ENCODE measurements at regions not wholly inside any gene's neighbourhood (a gene's known extent, or its start where the extent isn't known, plus 50 kb on each side); places are given as distances from the start of the nearest gene placed in this dataset.
A peak's percentile ranks its signal among the peaks of the same experiment; 100 is the strongest.

GRCh38 chr20:10936786-10937185 lies 263.0 kb upstream of the JAG1 start:
- no peak for TF ChIP-seq PAX5 (IDR thresholded peaks at IDR 0.05; ENCODE audit: insufficient read depth, low read length, severe bottlenecking)
- no peak for TF ChIP-seq TAF1 (IDR thresholded peaks at IDR 0.05; ENCODE audit: low read depth, low read length)
- no peak for TF ChIP-seq SPI1 (IDR thresholded peaks at IDR 0.05; ENCODE audit: low read depth, low read length)
- no peak for TF ChIP-seq POU2F2 (IDR thresholded peaks at IDR 0.05; ENCODE audit: low read depth, low read length)
- TF ChIP-seq POLR2A (IDR thresholded peaks at IDR 0.05; ENCODE audit: low read depth, low read length), result no peak
- no peak for TF ChIP-seq POLR2AphosphoS5 (IDR thresholded peaks at IDR 0.05; ENCODE audit: low read depth, low read length)
- no peak for DNase-seq (ENCODE audit: insufficient read length, low spot score)
- FAIRE-seq, result no peak

DNA sequence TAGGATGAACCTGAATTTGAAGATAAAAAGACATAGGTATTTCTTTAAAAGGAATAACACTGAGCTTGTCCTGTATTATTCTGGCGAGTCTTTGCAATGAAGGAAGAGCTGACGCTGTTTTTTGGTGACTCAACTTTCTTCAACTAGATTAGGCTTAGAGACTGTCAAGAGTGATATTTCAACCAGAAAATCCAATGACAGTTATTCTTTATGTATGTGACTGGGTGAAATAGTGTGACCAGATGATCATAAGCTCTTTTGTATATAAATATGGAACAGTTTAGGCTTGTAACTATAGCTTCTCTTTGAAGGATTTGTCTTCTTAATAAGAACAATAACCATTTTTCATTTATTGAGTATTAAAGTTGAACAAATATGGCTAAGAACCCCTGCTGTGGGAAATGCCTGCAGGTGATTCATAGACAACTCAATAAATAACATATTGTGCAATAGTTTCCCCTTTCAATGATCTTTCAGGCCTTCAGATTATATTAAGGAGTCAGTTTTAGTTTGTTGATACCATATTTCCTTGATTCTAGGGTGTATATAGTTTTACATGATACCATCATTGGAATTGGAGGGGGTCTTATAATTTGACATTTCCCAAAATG lies 265.6 kb upstream of the JAG1 start:
- DNase-seq (ENCODE audit: insufficient read length, low spot score) (no peak), FAIRE-seq (no peak)
- TF ChIP-seq SPI1 (IDR thresholded peaks at IDR 0.05; ENCODE audit: low read depth, low read length) (no peak), PAX5 (IDR thresholded peaks at IDR 0.05; ENCODE audit: insufficient read depth, low read length, severe bottlenecking) (no peak), POLR2AphosphoS5 (IDR thresholded peaks at IDR 0.05; ENCODE audit: low read depth, low read length) (no peak), POU2F2 (IDR thresholded peaks at IDR 0.05; ENCODE audit: low read depth, low read length) (no peak), POLR2A (IDR thresholded peaks at IDR 0.05; ENCODE audit: low read depth, low read length) (no peak), TAF1 (IDR thresholded peaks at IDR 0.05; ENCODE audit: low read depth, low read length) (no peak)

GRCh38 chr20:10940941-10941340 lies 267.1 kb upstream of the JAG1 start:
- peak; percentile 20 for DNase-seq (ENCODE audit: insufficient read length, low spot score)
- TF ChIP-seq SPI1 (IDR thresholded peaks at IDR 0.05; ENCODE audit: low read depth, low read length) (peak; percentile 95), POLR2A (IDR thresholded peaks at IDR 0.05; ENCODE audit: low read depth, low read length) (no peak)
- peak; percentile 83 for FAIRE-seq

DNA sequence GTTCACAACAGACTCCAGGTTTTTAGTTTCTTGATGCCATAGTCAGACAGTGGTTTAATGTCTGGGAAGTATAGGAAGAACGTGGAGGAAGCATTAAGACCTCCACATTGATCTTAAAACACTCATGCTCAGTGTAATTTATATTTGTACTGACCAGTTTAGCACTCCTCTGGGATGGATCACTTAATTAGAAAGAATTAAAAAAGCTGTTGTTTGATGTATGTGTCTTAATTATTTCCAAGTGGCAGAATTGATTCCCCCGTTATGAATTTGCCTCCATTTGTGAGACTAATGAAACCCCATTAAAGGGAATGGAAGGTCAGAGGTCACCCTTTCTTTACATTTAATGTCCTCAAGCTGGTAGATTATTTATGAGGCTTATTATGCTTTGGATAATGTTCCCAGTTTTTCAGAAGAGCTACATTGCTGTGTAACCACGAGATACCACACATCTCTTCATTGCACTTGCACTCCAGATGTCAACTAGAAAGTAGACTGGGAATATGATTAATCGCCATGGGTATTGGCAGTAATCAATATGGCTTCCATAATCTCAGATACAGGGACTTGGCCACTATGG lies 270.0 kb upstream of the JAG1 start:
- no peak for FAIRE-seq
- TF ChIP-seq TAF1 (IDR thresholded peaks at IDR 0.05; ENCODE audit: low read depth, low read length) (no peak), POLR2AphosphoS5 (IDR thresholded peaks at IDR 0.05; ENCODE audit: low read depth, low read length) (no peak), POLR2A (IDR thresholded peaks at IDR 0.05; ENCODE audit: low read depth, low read length) (no peak), POU2F2 (IDR thresholded peaks at IDR 0.05; ENCODE audit: low read depth, low read length) (no peak), PAX5 (IDR thresholded peaks at IDR 0.05; ENCODE audit: insufficient read depth, low read length, severe bottlenecking) (no peak), SPI1 (IDR thresholded peaks at IDR 0.05; ENCODE audit: low read depth, low read length) (no peak)
- DNase-seq (ENCODE audit: insufficient read length, low spot score), result no peak

DNA sequence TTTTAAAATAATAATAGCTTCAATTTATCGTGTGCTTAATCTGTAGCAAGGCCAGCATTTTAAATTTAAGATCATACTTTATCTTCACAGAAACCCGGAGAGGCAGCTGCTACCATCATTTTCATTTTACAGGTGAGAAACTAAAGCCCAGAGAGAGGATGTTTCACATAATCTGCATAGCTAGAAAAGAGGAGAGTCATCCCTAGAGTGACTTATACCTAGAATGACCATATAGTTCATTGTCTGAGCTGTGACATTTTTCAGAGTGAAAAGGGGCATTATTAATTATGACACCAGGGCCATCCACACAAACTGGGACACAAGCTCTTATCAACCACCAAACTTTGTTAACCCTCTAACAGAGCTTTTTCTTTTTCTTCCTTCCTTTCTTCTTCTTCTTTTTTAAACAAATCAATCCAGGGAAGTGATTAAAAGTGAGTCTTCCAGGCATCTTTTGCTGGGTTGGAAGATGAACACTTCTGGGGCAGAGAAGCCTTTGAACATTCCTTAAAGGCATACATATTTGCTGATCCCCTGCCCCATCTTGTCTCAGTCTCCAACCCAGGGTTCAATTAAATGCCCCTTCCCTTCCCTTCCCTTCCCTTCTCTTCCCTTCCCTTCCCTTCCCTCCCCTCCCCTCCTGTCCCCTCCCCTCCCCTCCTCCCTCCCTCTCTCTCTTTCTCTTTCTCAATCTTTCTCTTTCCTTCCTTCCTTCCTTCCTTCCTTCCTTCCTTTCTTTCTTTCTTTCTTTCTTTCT lies 272.5 kb upstream of the JAG1 start:
- FAIRE-seq (no peak), DNase-seq (ENCODE audit: insufficient read length, low spot score) (no peak)

DNA sequence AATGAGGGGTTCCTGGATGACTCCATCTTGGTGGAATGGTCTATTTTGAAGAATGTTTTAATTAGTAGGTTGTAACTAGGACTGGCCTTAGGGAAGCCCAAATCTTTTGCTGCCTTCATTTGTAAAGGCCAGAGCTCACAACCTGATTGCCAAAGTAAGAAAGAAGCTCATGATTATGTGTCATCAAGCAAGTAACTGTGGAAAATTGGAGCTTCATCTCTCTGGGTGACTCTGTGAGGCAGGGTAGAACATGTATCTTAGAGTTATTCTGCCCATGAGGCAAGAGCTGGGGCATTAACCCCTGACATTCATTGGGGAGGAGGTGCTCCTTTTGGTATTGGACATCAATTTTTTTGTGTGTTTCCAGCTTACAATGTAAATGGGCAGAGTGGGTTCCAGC lies 273.9 kb upstream of the JAG1 start:
- DNase-seq (ENCODE audit: insufficient read length, low spot score) (no peak), FAIRE-seq (no peak)
- TF ChIP-seq POLR2A (IDR thresholded peaks at IDR 0.05; ENCODE audit: low read depth, low read length), result no peak
- TF ChIP-seq PAX5 (IDR thresholded peaks at IDR 0.05; ENCODE audit: insufficient read depth, low read length, severe bottlenecking), result no peak
- no peak for TF ChIP-seq POLR2AphosphoS5 (IDR thresholded peaks at IDR 0.05; ENCODE audit: low read depth, low read length)
- TF ChIP-seq SPI1 (IDR thresholded peaks at IDR 0.05; ENCODE audit: low read depth, low read length), result no peak
- TF ChIP-seq POU2F2 (IDR thresholded peaks at IDR 0.05; ENCODE audit: low read depth, low read length), result no peak
- TF ChIP-seq TAF1 (IDR thresholded peaks at IDR 0.05; ENCODE audit: low read depth, low read length), result no peak

More for the DNA sequence above, 272.5 kb upstream of the JAG1 start:
- TF ChIP-seq PAX5 (IDR thresholded peaks at IDR 0.05; ENCODE audit: insufficient read depth, low read length, severe bottlenecking) (no peak), SPI1 (IDR thresholded peaks at IDR 0.05; ENCODE audit: low read depth, low read length) (no peak), TAF1 (IDR thresholded peaks at IDR 0.05; ENCODE audit: low read depth, low read length) (no peak), POU2F2 (IDR thresholded peaks at IDR 0.05; ENCODE audit: low read depth, low read length) (no peak)

- DNase-seq (ENCODE audit: insufficient read length, low spot score) (no peak), FAIRE-seq (no peak)
- TF ChIP-seq PAX5 (IDR thresholded peaks at IDR 0.05; ENCODE audit: insufficient read depth, low read length, severe bottlenecking) (no peak), TAF1 (IDR thresholded peaks at IDR 0.05; ENCODE audit: low read depth, low read length) (no peak), SPI1 (IDR thresholded peaks at IDR 0.05; ENCODE audit: low read depth, low read length) (no peak), POU2F2 (IDR thresholded peaks at IDR 0.05; ENCODE audit: low read depth, low read length) (no peak), POLR2A (IDR thresholded peaks at IDR 0.05; ENCODE audit: low read depth, low read length) (no peak), POLR2AphosphoS5 (IDR thresholded peaks at IDR 0.05; ENCODE audit: low read depth, low read length) (no peak)
These were observed 276.4 kb upstream of the JAG1 start for GRCh38 chr20:10949930-10950783.

- TF ChIP-seq SPI1 (IDR thresholded peaks at IDR 0.05; ENCODE audit: low read depth, low read length) (no peak), PAX5 (IDR thresholded peaks at IDR 0.05; ENCODE audit: insufficient read depth, low read length, severe bottlenecking) (no peak), POLR2A (IDR thresholded peaks at IDR 0.05; ENCODE audit: low read depth, low read length) (no peak), POLR2AphosphoS5 (IDR thresholded peaks at IDR 0.05; ENCODE audit: low read depth, low read length) (no peak), TAF1 (IDR thresholded peaks at IDR 0.05; ENCODE audit: low read depth, low read length) (no peak), POU2F2 (IDR thresholded peaks at IDR 0.05; ENCODE audit: low read depth, low read length) (no peak)
- DNase-seq (ENCODE audit: insufficient read length, low spot score) (no peak), FAIRE-seq (no peak)
These were observed 277.4 kb upstream of the JAG1 start for GRCh38 chr20:10951216-10951615.

DNA sequence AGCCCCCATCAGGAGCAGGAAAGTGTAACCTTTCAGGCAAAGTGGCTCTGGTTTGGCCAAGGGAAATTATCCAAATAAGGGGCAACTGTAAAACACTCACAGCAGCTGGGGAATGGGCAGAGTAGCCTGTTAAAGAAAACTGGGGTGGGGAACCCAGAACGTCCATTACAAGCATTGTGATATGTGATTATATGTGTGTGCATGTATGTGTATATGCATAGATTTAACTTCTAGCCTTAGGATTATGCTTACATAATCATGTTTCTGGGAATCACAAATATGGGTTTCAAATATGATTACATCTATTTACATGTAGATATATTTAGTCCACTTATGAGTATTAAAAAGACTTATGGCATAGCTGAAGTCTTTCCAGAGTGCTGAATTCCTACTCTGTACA lies 278.1 kb upstream of the JAG1 start:
- no peak for FAIRE-seq
- TF ChIP-seq POLR2A (IDR thresholded peaks at IDR 0.05; ENCODE audit: low read depth, low read length) (no peak), SPI1 (IDR thresholded peaks at IDR 0.05; ENCODE audit: low read depth, low read length) (no peak), PAX5 (IDR thresholded peaks at IDR 0.05; ENCODE audit: insufficient read depth, low read length, severe bottlenecking) (no peak), TAF1 (IDR thresholded peaks at IDR 0.05; ENCODE audit: low read depth, low read length) (no peak), POU2F2 (IDR thresholded peaks at IDR 0.05; ENCODE audit: low read depth, low read length) (no peak), POLR2AphosphoS5 (IDR thresholded peaks at IDR 0.05; ENCODE audit: low read depth, low read length) (no peak)
- DNase-seq (ENCODE audit: insufficient read length, low spot score), result no peak
